ENCODE measurements at regions not wholly inside any gene's neighbourhood (a gene's known extent, or its start where the extent isn't known, plus 50 kb on each side); places are given as distances from the start of the nearest gene placed in this dataset.

DNA sequence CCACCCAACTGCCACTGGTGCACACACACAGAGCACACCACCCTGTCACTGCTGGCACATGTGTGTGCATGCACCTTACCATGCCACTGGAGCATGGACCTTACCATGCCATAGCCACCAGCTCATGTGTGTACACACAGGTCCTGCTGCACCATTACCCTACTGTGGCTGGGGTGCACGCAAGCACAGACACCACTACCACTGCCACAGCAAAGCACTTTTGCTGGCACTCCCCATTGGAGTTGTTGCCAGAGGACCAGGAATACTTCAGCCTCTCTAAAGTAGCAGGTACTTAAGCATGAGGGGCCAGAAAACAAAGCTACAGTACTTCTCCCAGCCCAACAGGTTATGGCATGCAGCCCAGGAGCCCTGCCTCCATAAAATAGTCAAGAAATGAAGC, 404.8 kb downstream of the MBD2 start:
- TF ChIP-seq, protein P1, sequence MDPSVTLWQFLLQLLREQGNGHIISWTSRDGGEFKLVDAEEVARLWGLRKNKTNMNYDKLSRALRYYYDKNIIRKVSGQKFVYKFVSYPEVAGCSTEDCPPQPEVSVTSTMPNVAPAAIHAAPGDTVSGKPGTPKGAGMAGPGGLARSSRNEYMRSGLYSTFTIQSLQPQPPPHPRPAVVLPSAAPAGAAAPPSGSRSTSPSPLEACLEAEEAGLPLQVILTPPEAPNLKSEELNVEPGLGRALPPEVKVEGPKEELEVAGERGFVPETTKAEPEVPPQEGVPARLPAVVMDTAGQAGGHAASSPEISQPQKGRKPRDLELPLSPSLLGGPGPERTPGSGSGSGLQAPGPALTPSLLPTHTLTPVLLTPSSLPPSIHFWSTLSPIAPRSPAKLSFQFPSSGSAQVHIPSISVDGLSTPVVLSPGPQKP (IDR thresholded peaks at IDR 0.05; ENCODE audit: borderline replicate concordance, low read depth, low read length) = no peak
- TF ChIP-seq, protein P2, sequence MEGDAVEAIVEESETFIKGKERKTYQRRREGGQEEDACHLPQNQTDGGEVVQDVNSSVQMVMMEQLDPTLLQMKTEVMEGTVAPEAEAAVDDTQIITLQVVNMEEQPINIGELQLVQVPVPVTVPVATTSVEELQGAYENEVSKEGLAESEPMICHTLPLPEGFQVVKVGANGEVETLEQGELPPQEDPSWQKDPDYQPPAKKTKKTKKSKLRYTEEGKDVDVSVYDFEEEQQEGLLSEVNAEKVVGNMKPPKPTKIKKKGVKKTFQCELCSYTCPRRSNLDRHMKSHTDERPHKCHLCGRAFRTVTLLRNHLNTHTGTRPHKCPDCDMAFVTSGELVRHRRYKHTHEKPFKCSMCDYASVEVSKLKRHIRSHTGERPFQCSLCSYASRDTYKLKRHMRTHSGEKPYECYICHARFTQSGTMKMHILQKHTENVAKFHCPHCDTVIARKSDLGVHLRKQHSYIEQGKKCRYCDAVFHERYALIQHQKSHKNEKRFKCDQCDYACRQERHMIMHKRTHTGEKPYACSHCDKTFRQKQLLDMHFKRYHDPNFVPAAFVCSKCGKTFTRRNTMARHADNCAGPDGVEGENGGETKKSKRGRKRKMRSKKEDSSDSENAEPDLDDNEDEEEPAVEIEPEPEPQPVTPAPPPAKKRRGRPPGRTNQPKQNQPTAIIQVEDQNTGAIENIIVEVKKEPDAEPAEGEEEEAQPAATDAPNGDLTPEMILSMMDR (conservative IDR thresholded peaks at IDR 0.05; ENCODE audit: low read depth, low read length) = no peak
- no peak for TF ChIP-seq POLR2A (IDR thresholded peaks at IDR 0.05; ENCODE audit: low read depth, low read length)
- TF ChIP-seq MAZ (IDR thresholded peaks at IDR 0.05; ENCODE audit: borderline replicate concordance, low read depth, low read length) = no peak
- TF ChIP-seq NFE2L2 (IDR thresholded peaks at IDR 0.05; ENCODE audit: low read depth, low read length) = no peak

Data from IMR-90 (cell line).